VCaP (cell line): ENCODE measurements at regions not wholly inside any gene's neighbourhood (a gene's known extent, or its start where the extent isn't known, plus 50 kb on each side); places are given as distances from the start of the nearest gene placed in this dataset.

Experiments used
- H3K27ac ChIP-seq: fragments of 450-650 bp; 2 replicates; pipeline ENCODE4 v1.5.1; 2017
- CTCF ChIP-seq: fragments of 450-650 bp; conservative IDR thresholded peaks from 2 replicates; pipeline ENCODE4 v1.5.1; 2017; ENCODE audit warnings: mild to moderate bottlenecking, moderate library complexity

- no peak for TF ChIP-seq CTCF
- H3K27ac ChIP-seq: no peak overlapping the region
Observed at GRCh38 chr3:72536206-72536877, 311.9 kb downstream of the SHQ1 start.

GRCh38 chr3:72535772-72536171 lies 312.5 kb downstream of the SHQ1 start:
- H3K27ac ChIP-seq: no peak overlapping the region
- no peak for TF ChIP-seq CTCF

- no peak overlapping the region for H3K27ac ChIP-seq
- TF ChIP-seq CTCF: no peak
Observed at GRCh38 chr3:72533591-72534473, 314.4 kb downstream of the SHQ1 start.

- TF ChIP-seq CTCF: no peak
- no peak overlapping the region for H3K27ac ChIP-seq
Observed at GRCh38 chr3:72530426-72530825, 317.8 kb downstream of the SHQ1 start.

GRCh38 chr3:72529081-72529480 lies 319.2 kb downstream of the SHQ1 start:
- no peak overlapping the region for H3K27ac ChIP-seq
- TF ChIP-seq CTCF: no peak

- TF ChIP-seq CTCF: no peak
- H3K27ac ChIP-seq: no peak overlapping the region
Observed at GRCh38 chr3:72523429-72524151, 324.7 kb downstream of the SHQ1 start.

GRCh38 chr3:72520690-72521308 lies 327.4 kb downstream of the SHQ1 start:
- no peak overlapping the region for H3K27ac ChIP-seq
- no peak for TF ChIP-seq CTCF
